Gastrocnemius medialis (tissue), 4 donors: ENCODE measurements at regions not wholly inside any gene's neighbourhood (a gene's known extent, or its start where the extent isn't known, plus 50 kb on each side); places are given as distances from the start of the nearest gene placed in this dataset.

Experiments
- CTCF ChIP-seq, 5 experiments: fragments of 450-650 bp in 3 of 5; fragments of 200-600 bp in 2 of 5; sonication (generic) in 2 of 5; IDR thresholded peaks in 4 of 5; conservative IDR thresholded peaks in 1 of 5; 1 replicate in 4 of 5; 2 replicates in 1 of 5; pipeline ENCODE4 v1.5.1; 2016 to 2019; ENCODE audit warnings: antibody characterized with exemption in 5 of 5, mild to moderate bottlenecking in 3 of 5, moderate library complexity in 3 of 5
- POLR2A ChIP-seq, 2 donors: fragments of 450-650 bp; IDR thresholded peaks; one replicate each; pipeline ENCODE4 v1.6.1; 2017; ENCODE audit warnings: antibody characterized with exemption in 2 of 2, mild to moderate bottlenecking in 2 of 2, moderate library complexity in 2 of 2

- TF ChIP-seq CTCF (IDR thresholded peaks at IDR 0.05 in 4 of 5, conservative IDR thresholded peaks at IDR 0.05 in 1 of 5) (no peak), POLR2A (IDR thresholded peaks at IDR 0.05) (no peak)
Observed at GRCh38 chr4:106681381-106681921, 312.9 kb upstream of the GIMD1 start.
